SU-DHL-6 (cell line): ENCODE measurements at regions not wholly inside any gene's neighbourhood (a gene's known extent, or its start where the extent isn't known, plus 50 kb on each side); places are given as distances from the start of the nearest gene placed in this dataset.

Experiments
- EZH2phosphoT487 ChIP-seq: fragments of 200-600 bp; sonication (generic), shearing (Covaris generic); conservative IDR thresholded peaks from 2 replicates; pipeline ENCODE4 v1.6.1; 2018; ENCODE audit warnings: mild to moderate bottlenecking, antibody characterized with exemption, low read length, moderate library complexity, mixed read lengths
- TF ChIP-seq, protein P1 (sequence below): fragments of 200-600 bp; sonication (generic); IDR thresholded peaks from one replicate; pipeline ENCODE4 v1.5.1; 2017; ENCODE audit warnings: antibody characterized with exemption, mild to moderate bottlenecking, low read length, moderate library complexity; ENCODE audit not compliant: insufficient read depth, poor library complexity, severe bottlenecking

DNA sequence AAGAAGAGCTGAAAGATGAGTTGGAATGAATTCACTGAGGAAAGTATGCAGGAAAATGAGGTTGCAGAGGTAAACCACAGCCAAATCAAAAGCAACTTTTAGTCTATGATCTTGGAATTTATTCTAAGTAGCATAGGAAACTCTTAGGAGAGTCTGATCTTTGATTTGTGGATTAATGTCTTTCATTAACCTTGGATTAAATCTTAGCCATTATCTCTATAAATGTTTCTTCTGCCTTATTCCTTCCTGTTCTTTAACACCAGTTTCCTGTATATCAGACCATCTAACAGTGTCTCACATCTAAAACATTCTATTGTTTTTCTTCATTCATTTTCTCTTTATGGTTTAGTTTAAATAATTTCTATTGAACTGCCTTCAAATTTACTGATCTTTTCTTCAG lies 187.2 kb upstream of the ANKRD55 start:
- TF ChIP-seq, protein P1, sequence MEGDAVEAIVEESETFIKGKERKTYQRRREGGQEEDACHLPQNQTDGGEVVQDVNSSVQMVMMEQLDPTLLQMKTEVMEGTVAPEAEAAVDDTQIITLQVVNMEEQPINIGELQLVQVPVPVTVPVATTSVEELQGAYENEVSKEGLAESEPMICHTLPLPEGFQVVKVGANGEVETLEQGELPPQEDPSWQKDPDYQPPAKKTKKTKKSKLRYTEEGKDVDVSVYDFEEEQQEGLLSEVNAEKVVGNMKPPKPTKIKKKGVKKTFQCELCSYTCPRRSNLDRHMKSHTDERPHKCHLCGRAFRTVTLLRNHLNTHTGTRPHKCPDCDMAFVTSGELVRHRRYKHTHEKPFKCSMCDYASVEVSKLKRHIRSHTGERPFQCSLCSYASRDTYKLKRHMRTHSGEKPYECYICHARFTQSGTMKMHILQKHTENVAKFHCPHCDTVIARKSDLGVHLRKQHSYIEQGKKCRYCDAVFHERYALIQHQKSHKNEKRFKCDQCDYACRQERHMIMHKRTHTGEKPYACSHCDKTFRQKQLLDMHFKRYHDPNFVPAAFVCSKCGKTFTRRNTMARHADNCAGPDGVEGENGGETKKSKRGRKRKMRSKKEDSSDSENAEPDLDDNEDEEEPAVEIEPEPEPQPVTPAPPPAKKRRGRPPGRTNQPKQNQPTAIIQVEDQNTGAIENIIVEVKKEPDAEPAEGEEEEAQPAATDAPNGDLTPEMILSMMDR, result no peak
- no peak for TF ChIP-seq EZH2phosphoT487
